Panc1 (cell line): ENCODE measurements at regions not wholly inside any gene's neighbourhood (a gene's known extent, or its start where the extent isn't known, plus 50 kb on each side); places are given as distances from the start of the nearest gene placed in this dataset.

Source experiments
- ATAC-seq: fragments of 200-7000 bp; cut with Tn5 transposase; 2 replicates; pipeline ENCODE4 v1.9.1; 2020; ENCODE audit warnings: mild to moderate bottlenecking, moderate library complexity
- BruUV-seq: library from RNA; stranded (reverse); fragments of 400-500 nt; replicated peaks from 2 replicates; lab custom pipeline; 2021; lab: Mats Ljungman, UMichigan
- CTCF ChIA-PET: fragments of 300-600 bp; sonication (Branson Sonifier 250); formaldehyde crosslinking; loops from one replicate; lab custom pipeline; 2022; ENCODE audit warnings: antibody characterized with exemption; lab: Charles Lee
- POLR2A ChIA-PET: fragments of 300-600 bp; sonication (Branson Sonifier 250); formaldehyde crosslinking; loops from one replicate; lab custom pipeline; 2022; ENCODE audit warnings: antibody characterized with exemption; lab: Charles Lee
- DNase-seq: peaks from one replicate; pipeline ENCODE4 v3.0.0-alpha.2; 2010; ENCODE audit warnings: low read depth, low spot score
- H3K27ac ChIP-seq: 2 replicates; pipeline ENCODE4 v1.5.1; 2011; ENCODE audit warnings: mild to moderate bottlenecking, low read length, inconsistent platforms
- H3K27me3 ChIP-seq: fragments of 200-500 bp; sonication (Bioruptor generic); 2 replicates; pipeline ENCODE4 v1.6.0; 2014; ENCODE audit warnings: low read length, inconsistent platforms; ENCODE audit not compliant: control insufficient read depth, insufficient read depth
- H3K36me3 ChIP-seq: fragments of 200-500 bp; sonication (Bioruptor generic); 2 replicates; pipeline ENCODE4 v1.5.1; 2014; ENCODE audit warnings: inconsistent platforms, mild to moderate bottlenecking, low read length, moderate library complexity; ENCODE audit not compliant: control insufficient read depth, insufficient read depth
- H3K4me1 ChIP-seq: 2 replicates; pipeline ENCODE4 v1.5.1; 2011; ENCODE audit warnings: inconsistent platforms, mild to moderate bottlenecking, low read length, moderate library complexity; ENCODE audit not compliant: control insufficient read depth, insufficient read depth
- H3K4me3 ChIP-seq, 2 experiments: 2 replicates each; pipeline ENCODE4 v1.5.1; 2011 to 2012; ENCODE audit warnings: low read depth in 2 of 2, low read length in 2 of 2, mild to moderate bottlenecking in 2 of 2, inconsistent platforms in 1 of 2, moderate library complexity in 1 of 2
- H3K9me3 ChIP-seq: fragments of 200-500 bp; sonication (Bioruptor generic); 2 replicates; pipeline ENCODE4 v1.5.1; 2014; ENCODE audit warnings: low read depth, mild to moderate bottlenecking, inconsistent platforms, low read length, moderate library complexity; ENCODE audit not compliant: control insufficient read depth, insufficient read depth
- CTCF ChIP-seq: fragments of 450-650 bp; IDR thresholded peaks from 2 replicates; pipeline ENCODE4 v1.5.1; 2017; ENCODE audit warnings: mild to moderate bottlenecking
- POLR2AphosphoS5 ChIP-seq: IDR thresholded peaks from 2 replicates; pipeline ENCODE4 v1.6.1; 2012; ENCODE audit warnings: mild to moderate bottlenecking, low read depth, low read length, moderate library complexity
- REST ChIP-seq, 2 experiments: IDR thresholded peaks; 2 replicates each; pipeline ENCODE4 v1.6.1; 2011 to 2012; ENCODE audit warnings: low read depth in 2 of 2, control low read depth in 1 of 2, low read length in 1 of 2, mild to moderate bottlenecking in 1 of 2, moderate library complexity in 1 of 2; ENCODE audit not compliant: insufficient read depth in 1 of 2
- SIN3A ChIP-seq: IDR thresholded peaks from 2 replicates; pipeline ENCODE4 v1.6.1; 2012; ENCODE audit warnings: low read depth, mild to moderate bottlenecking, low read length, moderate library complexity, borderline replicate concordance; ENCODE audit not compliant: insufficient read depth
- TCF7L2 ChIP-seq: IDR thresholded peaks from 2 replicates; pipeline ENCODE4 v1.6.1; 2011; ENCODE audit warnings: mild to moderate bottlenecking, low read depth, low read length, inconsistent platforms
- in situ Hi-C: cut with HindIII; loops from 2 replicates; pipeline ENCODE4 v1.10.0; 2016; ENCODE audit warnings: low sequenced_read_pairs, low pct_unique_long_range_greater_than_20kb
- intact Hi-C: fragments of 100-400 bp; cut with micrococcal nuclease; formaldehyde crosslinking; loops from one replicate; pipeline ENCODE4 v1.10.0; 2022; ENCODE audit not compliant: unreplicated experiment

GRCh38 chr2:61718965-61719364, 134.9 kb downstream of the FAM161A start:
- no peaks in the 10 kb centered on the region for H3K4me1 ChIP-seq
- no peak for DNase-seq
- ATAC-seq, result no peak
- TF ChIP-seq POLR2AphosphoS5, result no peak
- TF ChIP-seq CTCF, result no peak
- TF ChIP-seq SIN3A, result no peak
- TF ChIP-seq REST (IDR thresholded peaks at IDR 0.05; ENCODE audit: insufficient read depth in 1 of 2, low read depth in 2 of 2, low read length in 1 of 2), result no peak
- no peak for TF ChIP-seq TCF7L2
- in situ Hi-C loops (no loop called here), intact Hi-C loops (no loop called here)
- no peaks in the 10 kb centered on the region for H3K9me3 ChIP-seq
- no peaks in the 10 kb centered on the region for H3K27me3 ChIP-seq
- H3K27ac ChIP-seq, result no peak overlapping the region
- CTCF ChIA-PET, result no interaction called here
- no TSS peak for BruUV-seq
- no peaks in the 10 kb centered on the region for H3K36me3 ChIP-seq
- no peak overlapping the region for H3K4me3 ChIP-seq
- POLR2A ChIA-PET, result no interaction called here

- ChIA-PET CTCF (no interaction called here), POLR2A (no interaction called here)
- intact Hi-C loops, result no loop called here
- DNase-seq (no peak), ATAC-seq (no peak)
- TF ChIP-seq SIN3A, result no peak
- no peak overlapping the region for H3K27ac ChIP-seq
- BruUV-seq, result no TSS peak
- no peaks in the 10 kb centered on the region for H3K9me3 ChIP-seq
- no peak overlapping the region for H3K4me3 ChIP-seq
- in situ Hi-C loops, result no loop called here
- no peaks in the 10 kb centered on the region for H3K27me3 ChIP-seq
- no peaks in the 10 kb centered on the region for H3K36me3 ChIP-seq
- H3K4me1 ChIP-seq, result no peaks in the 10 kb centered on the region
Measured at GRCh38 chr2:61715506-61715905, 138.4 kb downstream of the FAM161A start.

DNA sequence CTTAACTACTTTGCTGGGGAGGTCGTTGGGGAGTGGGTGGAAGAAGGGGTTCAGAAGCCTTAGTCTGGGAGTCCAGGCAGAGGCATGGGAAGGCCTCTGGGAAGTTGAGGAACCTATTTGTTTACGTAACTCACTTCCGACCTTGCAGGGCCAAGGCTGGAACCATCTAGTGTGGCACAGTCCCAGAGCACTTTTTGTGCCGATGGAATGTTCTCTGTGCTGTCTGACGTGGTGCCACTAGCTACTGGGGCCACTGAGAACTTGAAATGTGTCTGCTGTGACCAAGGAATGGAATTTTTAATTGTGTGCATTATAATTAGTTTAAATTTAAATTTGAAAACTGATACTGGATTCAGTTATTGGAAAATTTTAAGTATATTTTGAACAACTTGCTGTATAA, 139.7 kb downstream of the FAM161A start:
- ChIA-PET POLR2A (no interaction called here), CTCF (no interaction called here)
- in situ Hi-C loops, result no loop called here
- Histone ChIP-seq H3K4me3 (no peak overlapping the region), H3K9me3 (no peaks in the 10 kb centered on the region), H3K27me3 (no peaks in the 10 kb centered on the region), H3K4me1 (no peaks in the 10 kb centered on the region), H3K27ac (no peak overlapping the region), H3K36me3 (no peaks in the 10 kb centered on the region)
- intact Hi-C loops, result no loop called here
- ATAC-seq (no peak), DNase-seq (no peak)
- no TSS peak for BruUV-seq
- no peak for TF ChIP-seq REST (IDR thresholded peaks at IDR 0.05; ENCODE audit: insufficient read depth in 1 of 2, low read depth in 2 of 2, low read length in 1 of 2)
- no peak for TF ChIP-seq TCF7L2
- TF ChIP-seq SIN3A, result no peak
- TF ChIP-seq POLR2AphosphoS5, result no peak
- no peak for TF ChIP-seq CTCF
